HL-60 (cell line): ENCODE measurements at regions not wholly inside any gene's neighbourhood (a gene's known extent, or its start where the extent isn't known, plus 50 kb on each side); places are given as distances from the start of the nearest gene placed in this dataset.

Experiments
- POLR2AphosphoS5 ChIP-seq: IDR thresholded peaks from 2 replicates; pipeline ENCODE4 v1.6.1; 2012; ENCODE audit warnings: low read depth
- TF ChIP-seq, protein P1 (sequence below): IDR thresholded peaks from one replicate; pipeline ENCODE4 v1.5.1; 2011; ENCODE audit warnings: low read length, control low read depth, inconsistent platforms; ENCODE audit not compliant: insufficient read depth

- TF ChIP-seq, protein P1, sequence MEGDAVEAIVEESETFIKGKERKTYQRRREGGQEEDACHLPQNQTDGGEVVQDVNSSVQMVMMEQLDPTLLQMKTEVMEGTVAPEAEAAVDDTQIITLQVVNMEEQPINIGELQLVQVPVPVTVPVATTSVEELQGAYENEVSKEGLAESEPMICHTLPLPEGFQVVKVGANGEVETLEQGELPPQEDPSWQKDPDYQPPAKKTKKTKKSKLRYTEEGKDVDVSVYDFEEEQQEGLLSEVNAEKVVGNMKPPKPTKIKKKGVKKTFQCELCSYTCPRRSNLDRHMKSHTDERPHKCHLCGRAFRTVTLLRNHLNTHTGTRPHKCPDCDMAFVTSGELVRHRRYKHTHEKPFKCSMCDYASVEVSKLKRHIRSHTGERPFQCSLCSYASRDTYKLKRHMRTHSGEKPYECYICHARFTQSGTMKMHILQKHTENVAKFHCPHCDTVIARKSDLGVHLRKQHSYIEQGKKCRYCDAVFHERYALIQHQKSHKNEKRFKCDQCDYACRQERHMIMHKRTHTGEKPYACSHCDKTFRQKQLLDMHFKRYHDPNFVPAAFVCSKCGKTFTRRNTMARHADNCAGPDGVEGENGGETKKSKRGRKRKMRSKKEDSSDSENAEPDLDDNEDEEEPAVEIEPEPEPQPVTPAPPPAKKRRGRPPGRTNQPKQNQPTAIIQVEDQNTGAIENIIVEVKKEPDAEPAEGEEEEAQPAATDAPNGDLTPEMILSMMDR: no peak
- no peak for TF ChIP-seq POLR2AphosphoS5
These were observed 141.2 kb downstream of the GMNC start for GRCh38 chr3:190721330-190721729.
